IPS-18c (cell line): ENCODE measurements at regions not wholly inside any gene's neighbourhood (a gene's known extent, or its start where the extent isn't known, plus 50 kb on each side); places are given as distances from the start of the nearest gene placed in this dataset.
"Not testable (repeated sequence)": the region's sequence is repeated elsewhere in the genome, so short reads cannot be mapped to it uniquely, and the experiment has no call there.

Experiments used
- H3K4me3 ChIP-seq: 2 replicates; pipeline ENCODE4 v1.7.0; 2013; ENCODE audit warnings: low read depth, mild to moderate bottlenecking, low read length, moderate library complexity; ENCODE audit not compliant: insufficient read depth
- H3K9me3 ChIP-seq: one replicate; pipeline ENCODE4 v1.6.1; 2013; ENCODE audit warnings: mild to moderate bottlenecking, low read length, moderate library complexity; ENCODE audit not compliant: control insufficient read depth, insufficient read depth

DNA sequence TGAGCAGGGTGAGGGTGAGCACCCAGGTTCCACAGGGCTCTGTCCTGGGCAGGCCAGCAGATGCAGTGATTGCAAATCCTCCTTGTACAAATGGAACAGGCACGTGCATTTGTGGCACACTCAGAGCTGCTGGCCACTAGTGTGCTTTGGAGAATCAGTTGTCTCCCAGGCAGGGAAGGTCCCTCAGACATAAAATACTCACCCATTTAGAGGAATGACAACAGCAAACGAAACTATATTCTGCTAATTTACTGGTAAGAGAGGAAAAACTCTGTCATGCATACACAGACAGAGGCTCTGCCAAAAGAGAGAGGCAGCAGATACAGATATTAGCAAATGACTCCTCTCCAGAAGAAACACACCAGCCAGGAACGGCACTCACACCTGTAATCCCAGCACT is 116.5 kb upstream of the PLGLB2 start:
- H3K4me3 ChIP-seq, H3K9me3 ChIP-seq: not testable (repeated sequence)

DNA sequence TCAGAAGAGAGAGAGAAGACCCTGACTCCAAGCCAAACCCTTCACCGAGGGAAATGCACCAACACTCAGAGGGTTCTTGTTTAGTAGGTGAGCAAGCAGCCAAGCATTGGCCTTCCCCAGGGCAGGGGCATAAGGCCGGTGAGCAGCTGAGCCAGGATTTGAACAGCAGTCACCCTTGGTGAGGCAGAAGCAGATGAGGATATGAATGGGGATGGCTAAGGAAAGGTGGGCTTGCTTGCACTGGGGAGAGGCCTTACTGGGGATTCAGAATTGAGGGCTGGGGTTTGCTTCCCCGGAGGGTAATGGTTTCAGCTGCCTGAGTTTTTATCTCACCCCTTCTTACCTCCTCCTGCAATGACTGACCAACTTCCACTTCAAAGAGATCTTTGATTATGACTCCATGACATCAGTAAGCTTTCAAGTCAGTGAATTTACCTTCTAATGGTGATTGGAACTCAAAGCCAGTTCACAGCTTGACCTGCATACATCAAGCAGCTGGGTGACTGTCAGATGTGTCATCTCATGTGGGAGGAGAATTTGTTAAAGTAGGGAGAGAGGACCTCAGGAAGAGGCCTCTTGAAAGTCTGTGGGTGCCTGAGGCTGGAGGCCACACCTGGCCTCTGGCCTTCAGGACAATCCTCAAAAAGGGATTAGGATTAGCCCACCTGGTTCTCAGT is 114.5 kb upstream of the PLGLB2 start:
- H3K9me3 ChIP-seq, H3K4me3 ChIP-seq: not testable (repeated sequence)

DNA sequence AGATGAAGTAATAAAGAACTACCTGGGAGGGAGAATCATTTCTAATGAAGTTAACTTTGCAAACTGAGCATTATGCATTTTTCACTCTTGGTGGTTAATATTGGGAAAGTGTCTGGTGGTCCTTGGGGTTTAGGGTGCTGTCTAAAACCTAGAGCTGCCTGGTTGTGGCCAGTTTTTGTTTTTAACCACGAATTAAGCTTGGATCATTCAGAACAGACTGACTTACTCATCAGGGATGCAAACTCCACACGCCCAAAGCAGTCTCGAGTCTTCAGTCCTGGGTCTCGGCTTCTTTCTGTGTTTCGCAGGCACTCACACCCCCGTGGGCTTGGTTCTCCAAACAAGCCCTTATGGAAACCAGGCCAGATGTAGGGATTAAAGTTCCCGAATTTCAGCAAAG is 113.8 kb upstream of the PLGLB2 start:
- H3K9me3 ChIP-seq, H3K4me3 ChIP-seq: not testable (repeated sequence)

DNA sequence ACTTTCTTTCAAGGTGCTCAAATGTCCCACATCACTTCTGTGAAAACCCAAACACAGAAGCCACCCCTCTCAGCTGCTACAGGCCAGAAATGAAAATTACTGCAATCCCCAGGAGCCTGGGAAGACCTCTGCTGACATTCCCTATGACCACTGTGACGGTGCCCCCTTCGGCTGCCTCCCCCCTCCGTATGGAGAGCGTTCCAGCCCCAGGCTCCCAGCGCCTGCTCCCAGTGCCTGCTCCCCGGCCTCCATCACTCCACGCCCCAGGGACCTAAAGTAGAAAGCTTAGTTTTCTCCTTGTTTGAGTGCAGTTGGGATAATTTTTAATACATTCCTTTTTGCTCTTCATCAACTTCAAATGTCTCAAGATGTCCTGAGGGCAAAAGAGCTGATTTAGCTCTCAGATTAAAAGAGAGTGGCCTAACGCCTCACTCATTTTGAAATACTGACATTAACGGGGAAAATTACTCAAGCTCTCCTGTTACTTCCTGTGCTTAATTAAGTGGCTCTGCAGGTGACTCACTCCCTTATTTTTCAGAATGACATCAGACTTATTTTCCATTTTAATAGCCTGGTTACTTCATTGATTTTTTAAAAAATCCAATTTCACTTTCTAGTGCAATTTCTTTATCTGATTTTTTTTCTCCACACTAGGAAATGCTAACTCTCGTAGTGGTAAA is 112.8 kb upstream of the PLGLB2 start:
- not testable (repeated sequence) for H3K4me3 ChIP-seq, H3K9me3 ChIP-seq

DNA sequence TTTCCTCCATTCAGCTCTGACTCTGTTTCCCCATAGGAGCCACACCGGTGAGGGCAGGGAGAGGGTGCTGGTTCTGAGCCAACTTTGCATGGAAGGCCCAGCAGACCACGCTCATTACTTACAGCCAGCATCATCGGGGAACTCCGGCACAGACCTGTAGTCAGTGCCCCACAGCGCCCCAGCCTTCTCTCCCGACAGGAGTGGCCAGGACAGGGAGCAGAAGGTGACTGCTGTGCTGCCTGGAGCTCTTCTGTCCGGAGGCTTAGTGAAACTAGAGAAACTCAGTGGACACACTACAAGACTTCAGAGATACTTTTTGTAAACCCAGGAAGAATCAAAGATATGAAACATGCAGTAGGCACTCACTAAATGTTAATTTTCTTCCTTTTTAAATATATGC is 111.6 kb upstream of the PLGLB2 start:
- H3K9me3 ChIP-seq, H3K4me3 ChIP-seq: not testable (repeated sequence)

DNA sequence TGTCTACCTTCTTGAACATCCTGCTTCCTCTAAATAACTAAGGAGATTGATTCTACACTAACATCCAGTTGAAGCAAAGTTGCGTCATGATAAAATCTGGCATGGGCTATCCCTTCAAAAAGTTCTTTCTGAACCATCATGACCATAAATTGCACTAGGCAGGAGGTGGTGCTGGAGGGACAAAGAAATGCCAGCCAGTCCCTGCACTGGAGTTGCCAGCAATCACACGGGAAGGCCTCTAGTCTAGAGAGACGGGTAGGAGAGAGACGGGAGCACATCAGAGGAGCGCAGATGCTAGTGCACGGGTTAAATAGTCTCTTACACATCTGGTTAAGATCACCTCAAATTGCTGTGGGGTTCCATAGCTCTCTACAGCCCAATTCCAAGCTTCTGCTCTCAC is 111.2 kb upstream of the PLGLB2 start:
- not testable (repeated sequence) for H3K9me3 ChIP-seq, H3K4me3 ChIP-seq

DNA sequence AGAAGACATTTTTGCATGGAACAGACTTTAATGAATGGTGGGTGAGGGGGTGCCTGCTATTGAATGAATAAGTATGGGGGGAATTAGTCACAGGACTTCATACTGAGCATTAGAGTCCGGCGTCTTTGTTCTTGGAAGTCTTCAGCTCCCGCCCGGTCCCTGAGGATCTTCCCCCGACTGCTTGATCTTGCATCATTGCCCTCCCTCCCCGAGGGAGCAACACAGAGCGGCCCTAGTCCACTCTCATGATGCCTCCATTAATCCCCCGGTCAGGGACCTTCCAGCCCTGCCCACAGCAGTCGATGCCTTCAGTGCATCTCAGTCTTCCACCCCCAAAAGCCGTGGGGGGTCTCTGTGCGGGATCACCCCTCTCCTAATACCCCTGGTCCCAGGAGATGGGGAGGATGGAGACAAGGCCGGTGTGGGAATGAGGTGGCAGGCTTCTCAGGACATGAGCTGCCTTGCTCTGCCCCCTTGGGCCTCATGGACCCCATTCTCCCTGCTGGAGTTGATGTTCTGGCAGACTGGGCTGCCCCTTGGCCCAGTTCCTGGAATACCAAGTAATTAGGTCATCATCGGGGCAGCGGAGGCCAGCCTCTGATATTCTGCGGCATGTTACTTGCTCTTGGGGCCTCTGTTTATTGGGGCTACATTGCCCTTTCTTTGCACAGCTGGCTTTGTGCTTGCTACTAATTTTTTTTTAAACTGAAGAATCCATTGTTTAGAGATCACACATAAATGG is 110.5 kb upstream of the PLGLB2 start:
- H3K9me3 ChIP-seq, H3K4me3 ChIP-seq: not testable (repeated sequence)

DNA sequence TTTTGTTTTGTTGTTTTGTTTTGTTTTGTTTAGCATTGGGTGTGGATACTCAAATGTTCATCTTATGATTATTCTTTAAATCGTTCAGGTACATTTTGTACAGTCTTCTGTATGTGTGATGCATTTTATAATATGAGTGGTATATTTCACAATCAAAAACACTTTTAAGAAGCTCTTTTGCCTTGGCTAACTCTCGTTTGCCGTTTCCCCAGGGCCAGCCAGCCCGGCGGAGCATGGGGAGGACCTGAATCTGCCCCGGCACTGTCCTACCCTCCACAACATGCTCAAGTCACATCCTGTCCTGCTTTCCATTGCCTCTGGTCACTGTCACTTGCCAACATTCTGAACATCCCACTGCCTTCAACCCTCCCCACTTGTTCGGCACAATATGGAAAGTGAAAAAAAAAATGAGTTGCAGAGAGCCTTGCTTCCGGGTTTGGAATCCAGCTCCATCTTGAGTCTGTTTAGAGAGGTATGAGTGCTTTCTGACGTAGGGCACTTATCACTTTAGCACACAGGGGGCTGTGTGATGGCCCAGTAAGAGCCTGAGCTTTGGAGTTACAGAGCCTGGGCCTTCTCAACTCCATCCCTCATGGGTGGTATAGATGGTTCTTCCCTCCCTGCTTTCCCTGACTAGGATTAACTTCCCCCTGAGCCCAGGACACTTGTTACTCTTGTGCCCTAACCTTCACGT is 109.6 kb upstream of the PLGLB2 start:
- H3K9me3 ChIP-seq, H3K4me3 ChIP-seq: not testable (repeated sequence)

DNA sequence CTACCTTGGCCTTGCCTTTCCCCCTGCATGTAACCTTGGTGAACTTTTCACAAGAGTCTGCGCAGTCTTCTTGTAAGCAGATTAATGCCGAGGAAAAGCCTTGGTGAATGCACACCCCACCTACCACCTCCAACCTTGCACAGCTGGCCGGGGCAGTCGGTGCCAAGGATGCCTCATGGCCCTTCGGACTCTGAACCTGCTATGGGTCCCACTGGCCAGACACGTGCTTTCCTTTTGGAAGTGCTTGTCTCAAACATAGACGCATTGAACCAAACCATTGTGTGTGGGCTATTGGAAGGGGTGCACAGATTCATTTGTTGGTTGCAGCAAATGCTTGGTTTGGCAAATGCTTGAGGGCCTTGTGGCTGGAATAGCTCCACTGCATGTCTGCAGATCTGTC is 109.0 kb upstream of the PLGLB2 start:
- not testable (repeated sequence) for H3K4me3 ChIP-seq, H3K9me3 ChIP-seq

DNA sequence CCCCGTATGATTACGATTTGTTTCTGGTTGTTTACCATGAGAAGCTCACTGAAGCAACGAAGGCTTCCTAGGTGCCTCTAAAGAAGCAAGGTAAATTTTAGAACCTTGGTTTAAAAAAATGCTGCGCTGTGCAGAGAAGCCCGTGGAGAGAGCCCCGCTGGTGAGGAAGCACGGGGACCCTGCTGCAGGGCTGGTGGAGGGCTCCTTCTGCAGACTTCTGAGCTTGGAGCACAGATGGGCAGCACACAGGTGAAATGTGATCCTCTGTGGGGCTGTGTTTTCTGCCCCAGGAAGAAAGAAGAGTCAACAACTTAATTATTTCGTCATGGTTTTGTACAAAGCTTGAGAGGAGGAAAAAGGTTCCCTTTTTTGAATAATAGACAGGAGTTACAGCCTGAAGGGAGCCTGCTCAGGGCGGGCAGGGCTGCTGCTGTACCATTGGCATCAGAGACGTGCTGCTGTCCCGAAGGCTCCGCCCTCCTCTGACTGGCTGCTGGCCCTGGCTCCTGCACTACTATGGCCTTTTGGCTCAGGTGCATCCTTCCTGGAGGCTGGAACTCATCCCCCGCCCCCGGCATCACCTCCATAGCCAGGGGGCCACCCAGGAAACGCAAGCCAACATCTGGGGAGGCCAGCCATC is 108.0 kb upstream of the PLGLB2 start:
- H3K9me3 ChIP-seq, H3K4me3 ChIP-seq: not testable (repeated sequence)

DNA sequence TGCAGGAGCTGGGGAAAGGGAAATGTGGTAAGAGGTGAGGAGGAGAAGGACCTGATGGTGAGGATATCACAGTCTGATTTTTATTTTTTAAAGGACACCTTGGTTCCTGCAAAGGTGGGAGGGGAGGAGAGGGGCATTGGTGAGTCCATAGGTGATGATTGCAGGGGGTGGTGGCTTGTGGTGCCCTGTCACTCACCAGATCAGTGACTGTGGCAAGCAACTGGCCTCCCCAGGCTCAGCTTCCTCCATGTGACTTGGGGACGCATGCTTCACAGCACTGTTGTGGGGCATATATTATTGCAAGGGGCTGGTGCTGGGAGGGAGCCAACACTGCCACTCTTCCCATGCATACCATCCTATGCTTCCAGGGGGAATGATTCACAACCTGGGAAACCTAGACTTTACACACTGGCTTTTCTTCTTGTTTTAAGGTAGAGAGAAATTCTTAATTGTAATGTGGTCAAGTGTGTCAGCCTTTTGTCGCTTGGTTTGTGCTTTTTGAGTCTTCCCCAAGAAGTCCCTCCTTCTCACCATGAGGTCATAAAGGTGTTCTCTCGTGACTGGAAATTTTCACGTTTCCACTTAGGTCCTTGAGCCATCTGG is 106.8 kb upstream of the PLGLB2 start:
- not testable (repeated sequence) for H3K4me3 ChIP-seq, H3K9me3 ChIP-seq

DNA sequence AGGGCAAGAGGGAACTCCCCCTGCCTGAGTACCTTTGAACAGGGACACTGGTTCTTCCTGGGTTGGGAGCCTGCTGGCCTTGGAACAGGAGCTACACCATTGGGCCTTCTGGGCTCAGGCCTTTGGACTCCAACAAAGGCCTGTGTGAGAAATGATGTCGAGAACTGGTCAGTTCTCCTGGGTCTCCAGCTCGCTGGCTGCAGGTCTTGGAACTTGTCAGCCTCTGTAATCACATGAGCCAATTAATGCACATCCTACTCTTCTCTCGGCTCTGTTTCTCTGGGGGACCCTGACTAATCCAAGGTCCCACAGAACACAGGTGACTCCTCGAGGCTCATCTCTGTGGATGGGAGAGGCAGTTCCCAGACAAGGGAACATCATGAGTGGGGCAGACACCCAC is 104.7 kb upstream of the PLGLB2 start:
- not testable (repeated sequence) for H3K9me3 ChIP-seq, H3K4me3 ChIP-seq

DNA sequence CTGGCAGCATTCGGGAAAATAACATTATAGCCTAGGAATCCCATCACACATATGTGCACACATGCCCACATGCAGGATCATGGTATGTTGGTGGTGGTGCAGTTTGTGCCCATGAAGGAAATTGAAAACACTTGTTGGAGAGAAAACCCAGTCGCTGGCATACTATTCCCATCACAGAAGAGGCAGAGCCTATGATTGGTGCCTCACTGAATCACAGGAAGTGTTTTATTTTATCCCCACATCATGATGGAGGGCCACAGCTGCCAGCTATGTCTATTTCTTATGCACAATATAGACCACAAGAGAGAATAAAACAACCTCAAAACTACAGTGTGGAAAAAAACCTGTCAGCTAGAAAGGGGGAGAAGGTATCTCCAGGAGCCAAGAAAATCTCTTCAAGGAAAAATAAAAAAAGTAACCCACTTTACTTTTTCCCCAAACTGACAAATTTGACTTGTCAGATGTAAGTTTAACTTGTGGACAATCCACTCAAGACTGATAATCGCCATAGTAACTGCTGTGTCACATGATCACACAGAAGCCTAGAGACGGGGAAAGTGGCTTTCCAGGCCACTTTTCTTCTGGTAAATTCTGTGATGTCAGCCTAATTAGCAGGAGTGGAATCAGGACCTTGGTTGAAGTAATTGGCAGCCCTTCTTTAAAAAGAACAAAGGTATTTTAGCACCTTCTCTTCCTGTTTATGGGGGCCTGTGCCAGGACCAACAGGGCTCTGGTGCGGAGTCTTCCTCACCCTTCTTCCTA is 100.0 kb upstream of the PLGLB2 start:
- H3K9me3 ChIP-seq, H3K4me3 ChIP-seq: not testable (repeated sequence)

DNA sequence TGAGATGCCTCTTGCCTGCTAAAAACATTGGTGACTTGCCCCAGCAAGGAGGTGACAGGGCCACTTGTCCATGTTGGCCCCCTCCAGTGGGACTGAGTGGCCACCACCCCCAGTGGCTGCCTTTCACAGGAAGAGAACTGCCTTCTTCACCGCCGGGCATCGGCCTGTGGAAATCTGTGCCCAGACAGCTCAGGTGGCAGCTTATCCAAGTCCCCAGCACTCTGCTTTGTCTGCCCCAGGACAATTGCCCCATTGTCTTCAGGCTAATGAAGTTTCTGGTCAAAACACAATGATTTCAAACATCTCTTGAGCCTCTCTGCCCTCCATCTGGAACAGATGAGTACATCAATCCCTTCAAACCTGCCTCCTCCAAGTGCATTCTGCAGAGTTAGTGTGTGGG is 99.1 kb upstream of the PLGLB2 start:
- not testable (repeated sequence) for H3K4me3 ChIP-seq, H3K9me3 ChIP-seq

DNA sequence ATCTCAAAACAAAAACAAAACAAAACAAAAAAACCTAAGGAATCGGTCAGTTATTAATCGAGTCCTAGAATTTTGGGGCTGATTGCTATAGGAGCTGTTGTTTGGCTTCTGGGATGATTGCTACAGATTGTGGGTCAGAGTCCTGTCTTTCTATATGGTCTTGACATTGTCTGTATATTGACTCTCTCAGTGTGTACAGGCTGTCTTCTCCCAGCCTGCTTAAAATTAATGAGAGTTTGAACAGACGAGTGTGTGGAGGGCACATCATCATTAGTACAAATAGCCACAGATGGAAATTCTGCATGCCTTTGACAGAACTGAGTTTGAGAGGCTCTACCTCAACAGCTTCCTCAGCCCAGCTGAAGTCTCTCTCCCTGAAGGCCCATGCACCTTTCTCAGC is 98.0 kb upstream of the PLGLB2 start:
- not testable (repeated sequence) for H3K9me3 ChIP-seq, H3K4me3 ChIP-seq

DNA sequence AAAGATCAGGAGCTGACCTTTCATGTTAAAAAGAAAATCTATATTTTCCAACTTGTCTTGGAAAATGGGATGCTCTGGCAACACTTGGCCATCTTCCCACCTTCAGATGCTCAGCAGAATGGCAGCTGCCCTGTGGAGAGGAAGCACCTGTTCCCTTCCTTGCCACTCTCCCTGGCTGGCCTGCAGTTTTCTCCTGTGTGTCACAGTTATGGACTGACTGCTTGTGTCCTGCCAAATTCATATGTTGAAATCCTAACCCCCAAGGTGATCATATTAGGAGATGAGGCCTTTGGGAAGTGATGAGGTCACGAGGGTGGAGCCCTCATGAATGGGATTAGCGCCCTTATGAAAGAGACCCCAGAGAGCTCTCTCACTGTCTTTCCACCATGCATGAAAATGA is 97.0 kb upstream of the PLGLB2 start:
- H3K4me3 ChIP-seq, H3K9me3 ChIP-seq: not testable (repeated sequence)

DNA sequence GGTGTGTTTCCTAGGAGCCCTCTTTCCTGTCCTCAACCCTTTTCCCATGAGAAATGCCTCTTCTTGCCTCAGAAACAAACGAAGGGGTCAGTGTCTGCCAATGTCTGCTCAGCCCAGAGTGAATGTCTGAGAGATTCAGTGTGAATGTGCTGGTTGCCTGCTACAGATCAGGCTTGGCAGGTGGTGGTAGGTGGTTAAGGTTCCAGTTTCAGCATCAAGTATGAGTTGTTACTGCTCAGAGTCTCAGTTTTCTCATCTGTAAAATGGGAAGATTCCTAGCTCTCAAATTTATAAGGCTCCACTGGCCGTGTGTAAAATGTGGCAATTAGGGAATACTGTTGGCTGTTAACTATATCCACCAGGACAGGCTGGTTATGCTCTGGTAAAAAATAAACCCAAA is 96.3 kb upstream of the PLGLB2 start:
- not testable (repeated sequence) for H3K9me3 ChIP-seq

More for the DNA sequence above, 96.3 kb upstream of the PLGLB2 start:
- not testable (repeated sequence) for H3K4me3 ChIP-seq
